Fibroblast of the aortic adventitia (primary cell): ENCODE measurements at regions not wholly inside any gene's neighbourhood (a gene's known extent, or its start where the extent isn't known, plus 50 kb on each side); places are given as distances from the start of the nearest gene placed in this dataset.
"Not testable (repeated sequence)": the region's sequence is repeated elsewhere in the genome, so short reads cannot be mapped to it uniquely, and the experiment has no call there.

ENCODE experiments used
- DNase-seq: peaks from one replicate; pipeline ENCODE4 v3.0.0-alpha.2; 2010; ENCODE audit warnings: low read depth
- H3K4me3 ChIP-seq: 2 replicates; pipeline ENCODE4 v1.5.1; 2011; ENCODE audit warnings: low read depth, mild to moderate bottlenecking, control low read depth, low read length, moderate library complexity
- CTCF ChIP-seq: IDR thresholded peaks from 2 replicates; pipeline ENCODE4 v1.5.1; 2011; ENCODE audit warnings: mild to moderate bottlenecking, low read length, control low read depth, inconsistent platforms; ENCODE audit not compliant: insufficient read depth

- TF ChIP-seq CTCF: no peak
- no peak for DNase-seq
- no peak overlapping the region for H3K4me3 ChIP-seq
Measured at GRCh38 chr22:27317971-27318428, 483.6 kb downstream of the MN1 start.

GRCh38 chr22:27318516-27318915 is 483.0 kb downstream of the MN1 start:
- no peak for TF ChIP-seq CTCF
- H3K4me3 ChIP-seq: no peak overlapping the region
- DNase-seq: peak; percentile 91

GRCh38 chr22:27323661-27324060 is 477.9 kb downstream of the MN1 start:
- no peak overlapping the region for H3K4me3 ChIP-seq
- TF ChIP-seq CTCF: no peak
- DNase-seq: no peak

- DNase-seq, H3K4me3 ChIP-seq: not testable (repeated sequence)
Measured at GRCh38 chr22:27324908-27325307, 476.6 kb downstream of the MN1 start.

- no peak for TF ChIP-seq CTCF
- DNase-seq: no peak
- no peak overlapping the region for H3K4me3 ChIP-seq
Measured at GRCh38 chr22:27327497-27327896, 474.1 kb downstream of the MN1 start.

GRCh38 chr22:27327981-27328721 is 473.4 kb downstream of the MN1 start:
- no peak overlapping the region for H3K4me3 ChIP-seq
- TF ChIP-seq CTCF: no peak
- DNase-seq: no peak

GRCh38 chr22:27329131-27329850 is 472.3 kb downstream of the MN1 start:
- no peak for DNase-seq
- no peak for TF ChIP-seq CTCF
- no peak overlapping the region for H3K4me3 ChIP-seq
